ENCODE measurements at regions not wholly inside any gene's neighbourhood (a gene's known extent, or its start where the extent isn't known, plus 50 kb on each side); places are given as distances from the start of the nearest gene placed in this dataset.

- no peak overlapping the region for H3K27ac ChIP-seq
- H3K27me3 ChIP-seq: no peaks in the 10 kb centered on the region
- intact Hi-C loops (cut with DNase I): no loop called here
- WGBS (ENCODE audit: insufficient coverage, low coverage, low lambda C conversion rate, missing lambda C conversion rate): 50% methylated on average over 1 of the region's 6 CpGs
- no peaks in the 10 kb centered on the region for H3K9me3 ChIP-seq
- H3K4me3 ChIP-seq: no peak overlapping the region
- TF ChIP-seq POLR2A (IDR thresholded peaks at IDR 0.05): no peak
- TF ChIP-seq, protein P1, sequence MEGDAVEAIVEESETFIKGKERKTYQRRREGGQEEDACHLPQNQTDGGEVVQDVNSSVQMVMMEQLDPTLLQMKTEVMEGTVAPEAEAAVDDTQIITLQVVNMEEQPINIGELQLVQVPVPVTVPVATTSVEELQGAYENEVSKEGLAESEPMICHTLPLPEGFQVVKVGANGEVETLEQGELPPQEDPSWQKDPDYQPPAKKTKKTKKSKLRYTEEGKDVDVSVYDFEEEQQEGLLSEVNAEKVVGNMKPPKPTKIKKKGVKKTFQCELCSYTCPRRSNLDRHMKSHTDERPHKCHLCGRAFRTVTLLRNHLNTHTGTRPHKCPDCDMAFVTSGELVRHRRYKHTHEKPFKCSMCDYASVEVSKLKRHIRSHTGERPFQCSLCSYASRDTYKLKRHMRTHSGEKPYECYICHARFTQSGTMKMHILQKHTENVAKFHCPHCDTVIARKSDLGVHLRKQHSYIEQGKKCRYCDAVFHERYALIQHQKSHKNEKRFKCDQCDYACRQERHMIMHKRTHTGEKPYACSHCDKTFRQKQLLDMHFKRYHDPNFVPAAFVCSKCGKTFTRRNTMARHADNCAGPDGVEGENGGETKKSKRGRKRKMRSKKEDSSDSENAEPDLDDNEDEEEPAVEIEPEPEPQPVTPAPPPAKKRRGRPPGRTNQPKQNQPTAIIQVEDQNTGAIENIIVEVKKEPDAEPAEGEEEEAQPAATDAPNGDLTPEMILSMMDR (IDR thresholded peaks at IDR 0.05): no peak
- ATAC-seq (no peak), DNase-seq (no peak)
- no peaks in the 10 kb centered on the region for H3K4me1 ChIP-seq
- H3K36me3 ChIP-seq: no peaks in the 10 kb centered on the region
These were observed 523.4 kb upstream of the TBX3 start for GRCh38 chr12:115207216-115207915.

- Histone ChIP-seq H3K4me3 (no peak overlapping the region), H3K9me3 (no peaks in the 10 kb centered on the region), H3K27ac (no peak overlapping the region), H3K27me3 (no peaks in the 10 kb centered on the region), H3K4me1 (no peaks in the 10 kb centered on the region), H3K36me3 (no peaks in the 10 kb centered on the region)
- no peak for TF ChIP-seq POLR2A (IDR thresholded peaks at IDR 0.05)
- TF ChIP-seq, protein P1 (IDR thresholded peaks at IDR 0.05): no peak
- DNase-seq (no peak), ATAC-seq (no peak)
- intact Hi-C loops (cut with DNase I): no loop called here
- WGBS (ENCODE audit: insufficient coverage, low coverage, low lambda C conversion rate, missing lambda C conversion rate): 81% methylated on average over 5 of the region's 5 CpGs
These were observed 522.8 kb upstream of the TBX3 start for GRCh38 chr12:115206801-115207200.

GRCh38 chr12:115205755-115206308, 521.9 kb upstream of the TBX3 start:
- H3K4me1 ChIP-seq: no peaks in the 10 kb centered on the region
- 56% methylated on average over 5 of the region's 6 CpGs for WGBS (ENCODE audit: insufficient coverage, low coverage, low lambda C conversion rate, missing lambda C conversion rate)
- H3K27ac ChIP-seq: no peak overlapping the region

DNA sequence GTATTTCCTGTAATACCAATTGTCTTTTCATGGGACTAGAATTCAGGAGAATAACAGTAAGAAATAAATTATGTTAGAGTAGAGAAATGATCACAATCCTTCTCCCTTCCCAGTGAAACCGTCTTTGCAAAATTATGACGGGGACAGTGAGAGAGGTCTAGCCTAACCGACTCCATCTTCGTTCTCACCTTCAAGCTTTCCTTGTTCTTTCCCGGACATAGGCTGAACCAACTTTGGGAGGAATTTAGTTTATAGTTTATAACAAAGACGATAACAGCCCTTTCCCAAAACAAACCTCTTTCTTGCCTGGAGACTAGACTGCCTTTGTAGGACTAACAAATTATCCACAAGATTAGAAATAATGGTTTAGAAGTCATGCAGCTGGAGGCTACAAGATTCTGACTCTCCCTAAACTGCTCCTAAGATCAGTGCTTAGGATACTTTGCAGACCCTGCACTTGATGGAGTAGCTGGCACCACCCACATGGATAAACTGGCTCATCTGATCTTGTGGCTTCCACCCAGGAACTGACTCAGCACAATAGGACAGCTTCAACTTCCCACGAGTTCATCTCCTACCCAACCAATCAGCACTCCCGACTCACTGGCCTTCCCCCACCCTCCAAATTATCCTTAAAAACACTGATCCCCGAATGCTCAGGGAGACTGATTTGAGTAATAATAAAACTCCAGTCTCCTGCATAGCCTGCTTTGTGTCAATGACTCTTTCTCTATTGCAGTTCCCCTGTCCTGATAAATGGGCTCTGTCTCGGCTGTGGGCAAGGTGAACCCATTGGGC, 521.2 kb upstream of the TBX3 start:
- Histone ChIP-seq H3K27me3 (no peaks in the 10 kb centered on the region), H3K4me3 (no peak overlapping the region), H3K27ac (no peak overlapping the region), H3K4me1 (no peaks in the 10 kb centered on the region), H3K9me3 (no peaks in the 10 kb centered on the region), H3K36me3 (no peaks in the 10 kb centered on the region)
- 76% methylated on average over 10 of the region's 10 CpGs for WGBS (ENCODE audit: insufficient coverage, low coverage, low lambda C conversion rate, missing lambda C conversion rate)
- DNase-seq (no peak), ATAC-seq (no peak)
- TF ChIP-seq, protein P1 (IDR thresholded peaks at IDR 0.05): no peak
- TF ChIP-seq POLR2A (IDR thresholded peaks at IDR 0.05): no peak
- intact Hi-C loops (cut with DNase I): no loop called here

More at GRCh38 chr12:115205755-115206308, 521.9 kb upstream of the TBX3 start:
- H3K9me3 ChIP-seq: no peaks in the 10 kb centered on the region
- intact Hi-C loops (cut with DNase I): no loop called here
- no peak for TF ChIP-seq POLR2A (IDR thresholded peaks at IDR 0.05)
- TF ChIP-seq, protein P1 (IDR thresholded peaks at IDR 0.05): no peak
- DNase-seq (no peak), ATAC-seq (no peak)
- no peak overlapping the region for H3K4me3 ChIP-seq
- H3K36me3 ChIP-seq: no peaks in the 10 kb centered on the region
- H3K27me3 ChIP-seq: no peaks in the 10 kb centered on the region
